ENCODE measurements at regions not wholly inside any gene's neighbourhood (a gene's known extent, or its start where the extent isn't known, plus 50 kb on each side); places are given as distances from the start of the nearest gene placed in this dataset.
"Not testable (repeated sequence)": the region's sequence is repeated elsewhere in the genome, so short reads cannot be mapped to it uniquely, and the experiment has no call there.

DNA sequence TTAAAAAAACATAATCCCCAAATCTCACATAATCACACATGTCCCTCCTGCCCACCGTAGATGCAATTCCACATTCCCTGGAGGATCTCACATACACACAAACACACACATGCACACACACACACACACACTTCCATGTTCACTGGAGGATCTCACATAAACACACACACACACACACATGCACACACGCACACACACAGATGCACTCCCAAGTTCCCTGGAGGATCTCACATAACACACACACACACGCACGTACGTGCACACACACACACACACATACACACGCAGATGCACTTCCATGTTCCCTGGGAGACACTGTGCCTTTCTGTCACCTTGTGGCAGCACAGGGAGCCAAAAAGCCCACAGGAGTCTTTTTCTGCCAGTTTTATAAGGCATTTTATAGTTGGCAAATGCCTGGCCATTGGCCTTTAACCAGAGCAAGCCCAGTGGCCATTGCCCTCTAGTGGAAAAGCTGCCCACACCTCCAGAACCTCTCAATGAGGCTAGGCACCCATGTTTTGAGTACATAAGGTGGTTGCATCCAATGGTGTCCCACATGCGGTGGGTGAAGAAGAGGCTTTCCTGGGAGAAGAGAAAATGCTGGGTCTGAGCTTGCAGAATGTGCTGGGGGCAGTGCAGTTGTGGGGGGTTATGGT lies 115.4 kb upstream of the ACBD5 start:
- DNase-seq, result no peak
- intact Hi-C loops (cut with DNase I), result loop anchor here (5.0 kb wide), 1 partner anchor 464 kb away; no protein-coding TSS in a partner anchor

DNA sequence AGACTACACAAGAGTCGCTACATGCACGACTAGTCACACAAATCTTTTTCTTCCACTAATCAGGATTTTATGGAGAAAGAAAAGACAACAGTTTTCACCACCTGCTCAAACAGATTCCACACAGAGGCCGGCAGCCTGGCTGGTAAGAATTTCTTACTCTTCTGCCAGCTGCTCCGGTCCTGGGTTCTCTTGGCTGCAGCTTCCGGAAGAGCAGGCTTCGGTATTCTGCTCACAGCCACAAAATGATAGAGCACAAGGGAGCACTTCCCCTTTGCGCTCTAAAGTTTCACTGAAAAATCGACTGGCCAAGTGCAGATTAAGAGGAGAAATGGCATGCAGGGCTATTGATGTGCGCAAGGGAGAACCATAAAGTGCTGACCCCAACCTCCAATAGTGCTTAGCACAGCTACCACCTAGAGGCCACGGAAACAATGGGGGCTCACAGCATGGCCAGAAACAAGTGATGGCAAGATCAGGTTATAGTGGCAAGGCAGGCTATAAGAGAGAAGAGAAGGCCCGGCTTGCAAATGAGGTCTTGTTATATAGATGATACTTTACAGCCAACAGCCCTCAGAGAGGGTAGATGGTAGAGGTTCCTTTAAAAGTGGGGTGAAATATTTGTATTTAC lies 114.2 kb upstream of the ACBD5 start:
- intact Hi-C loops (cut with DNase I), result loop anchor here (5.0 kb wide), 1 partner anchor 462 kb away; no protein-coding TSS in a partner anchor
- peak in 19 of 42 donors; percentile 14 to 51 (median 28) for DNase-seq

DNA sequence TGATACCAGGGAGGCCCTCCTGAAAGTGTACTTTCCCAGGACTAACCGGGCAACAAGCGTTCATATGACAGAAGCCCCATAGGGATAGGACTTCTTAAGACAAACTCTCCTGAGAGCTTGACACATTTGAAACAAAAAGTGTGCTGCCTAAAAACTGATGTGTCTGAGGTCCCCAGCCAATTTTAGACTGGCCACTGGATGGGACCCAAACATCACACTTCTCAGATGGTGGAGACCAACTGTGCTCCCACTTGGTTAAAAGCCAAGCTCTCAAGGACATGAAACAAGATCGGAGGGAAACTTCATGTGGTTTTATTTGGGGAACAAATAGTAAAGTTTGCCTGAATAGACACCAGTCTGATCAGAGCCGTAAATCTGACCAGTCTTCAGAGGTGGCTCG lies 113.5 kb upstream of the ACBD5 start:
- DNase-seq; intact Hi-C loops (cut with DNase I): not testable (repeated sequence)

DNA sequence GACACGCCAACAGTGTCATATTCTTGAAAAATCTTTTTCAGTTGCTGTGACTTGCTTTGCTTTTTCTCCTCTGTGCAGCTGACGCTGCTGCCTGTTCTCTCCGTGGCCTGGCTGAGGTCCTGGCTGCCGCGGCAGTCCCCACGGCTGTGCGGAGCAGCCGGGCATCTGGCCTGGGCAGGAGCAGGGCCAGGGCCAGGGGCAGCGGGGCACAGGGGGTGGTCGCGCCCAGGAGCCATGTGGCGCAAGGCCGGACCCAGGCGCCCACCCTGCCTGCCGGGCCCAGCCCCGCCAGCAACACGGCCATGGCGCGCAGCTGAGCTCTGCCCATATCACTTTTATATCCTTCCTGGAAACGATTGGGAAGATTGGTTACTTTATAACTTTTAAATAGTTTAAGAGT lies 109.4 kb upstream of the ACBD5 start:
- DNase-seq, result no peak
- intact Hi-C loops (cut with DNase I), result no loop called here

DNA sequence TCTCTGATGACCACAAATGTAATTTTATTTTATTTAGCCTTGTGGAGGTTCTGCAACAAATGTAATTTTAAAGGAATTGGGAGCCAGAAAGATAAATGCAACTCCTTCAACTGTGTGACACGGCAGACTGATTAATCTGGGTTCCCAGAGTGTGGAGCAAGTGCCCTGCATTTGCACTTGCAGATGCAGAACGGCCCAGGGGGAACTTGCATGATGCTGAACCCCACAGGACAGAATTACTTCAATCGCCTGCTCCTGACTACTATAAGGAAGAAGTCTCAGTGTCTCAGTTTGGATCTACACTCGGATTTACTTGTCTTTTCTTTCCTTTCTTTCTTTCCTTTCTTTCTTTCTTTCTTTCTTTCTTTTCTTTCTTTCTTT lies 107.2 kb upstream of the ACBD5 start:
- DNase-seq; intact Hi-C loops (cut with DNase I): not testable (repeated sequence)

DNA sequence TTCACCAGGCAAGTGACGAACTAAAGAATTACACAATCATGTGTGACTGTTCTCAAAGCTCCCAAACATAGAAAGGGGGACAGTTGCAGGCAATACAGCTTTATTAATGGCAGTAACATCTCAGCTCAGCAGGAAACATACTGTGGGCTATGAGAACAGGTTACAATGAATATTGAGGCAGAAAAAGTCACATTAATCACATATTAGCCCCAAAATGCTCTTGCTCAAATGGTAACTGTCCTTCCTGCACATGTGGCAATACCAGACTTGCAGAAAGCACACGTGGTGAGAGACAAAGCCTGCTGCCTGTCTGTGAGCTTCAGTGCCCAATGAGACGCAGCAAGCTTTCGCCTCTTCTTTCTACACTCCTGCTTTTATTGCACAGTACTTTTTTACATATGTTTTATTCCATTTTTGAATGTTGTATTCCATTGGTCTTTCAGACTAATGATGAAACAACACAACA lies 104.9 kb upstream of the ACBD5 start:
- intact Hi-C loops (cut with DNase I), result no loop called here
- DNase-seq, result no peak

DNA sequence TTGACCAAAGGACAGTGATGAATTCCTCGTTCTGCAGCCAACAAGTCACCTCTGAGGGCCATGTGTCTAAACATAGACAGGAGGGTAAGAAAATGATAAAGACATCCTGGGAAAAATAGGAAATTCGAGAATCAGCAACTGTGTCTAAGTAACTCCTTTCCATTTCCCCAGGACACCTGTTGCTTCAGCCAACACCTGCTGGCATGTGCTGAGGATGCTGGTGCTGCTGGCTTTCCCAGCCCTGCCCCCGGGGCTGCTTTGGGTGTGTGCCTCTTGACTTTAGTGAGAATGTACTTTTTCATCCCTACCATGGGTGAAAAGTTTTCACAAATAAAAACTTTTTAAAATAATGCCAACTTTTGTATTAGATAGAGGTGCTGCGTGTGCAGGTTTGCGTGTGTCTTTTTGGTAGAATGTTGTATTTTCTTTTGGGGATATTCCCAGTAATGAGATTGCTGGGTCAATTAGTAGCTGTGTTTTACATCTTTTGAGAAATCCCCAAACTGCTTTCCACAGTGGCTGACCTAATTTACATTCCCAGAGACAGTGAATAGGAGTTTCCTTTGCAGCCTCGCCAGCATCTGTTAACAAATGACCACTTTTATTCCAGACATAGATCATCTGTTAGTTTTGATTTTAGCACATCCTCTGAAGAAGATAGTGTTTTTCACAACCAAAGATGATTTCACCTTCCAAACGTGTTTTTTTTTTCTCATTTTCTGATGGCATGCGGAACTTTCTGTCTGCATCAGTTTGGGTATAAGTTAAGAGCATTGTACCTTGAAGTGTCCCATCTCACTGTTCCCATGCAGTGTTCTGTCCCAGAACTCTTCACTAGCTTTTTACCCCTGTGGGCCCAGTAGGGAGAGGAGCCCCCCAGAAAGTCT lies 104.2 kb upstream of the ACBD5 start:
- intact Hi-C loops (cut with DNase I), result no loop called here
- DNase-seq, result no peak

DNA sequence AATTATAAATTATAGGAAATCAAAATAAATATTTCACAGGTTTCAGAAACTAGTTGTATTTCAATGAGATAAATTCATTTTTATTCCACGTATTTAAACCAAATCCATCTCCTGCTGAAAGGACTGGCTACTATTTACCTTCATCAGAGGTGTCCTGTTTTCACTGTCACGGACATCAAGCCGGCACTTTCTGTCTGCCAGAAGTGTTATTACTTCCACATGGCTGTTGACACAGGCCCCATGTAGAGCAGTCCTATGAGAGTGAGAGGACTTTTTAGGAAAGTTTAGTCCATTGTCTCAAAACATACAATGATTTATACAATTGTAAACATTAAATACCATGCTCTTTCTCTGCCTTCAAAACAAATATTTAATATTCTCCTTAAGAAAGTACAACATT lies 100.4 kb upstream of the ACBD5 start:
- no peak for DNase-seq
- intact Hi-C loops (cut with DNase I), result no loop called here

DNA sequence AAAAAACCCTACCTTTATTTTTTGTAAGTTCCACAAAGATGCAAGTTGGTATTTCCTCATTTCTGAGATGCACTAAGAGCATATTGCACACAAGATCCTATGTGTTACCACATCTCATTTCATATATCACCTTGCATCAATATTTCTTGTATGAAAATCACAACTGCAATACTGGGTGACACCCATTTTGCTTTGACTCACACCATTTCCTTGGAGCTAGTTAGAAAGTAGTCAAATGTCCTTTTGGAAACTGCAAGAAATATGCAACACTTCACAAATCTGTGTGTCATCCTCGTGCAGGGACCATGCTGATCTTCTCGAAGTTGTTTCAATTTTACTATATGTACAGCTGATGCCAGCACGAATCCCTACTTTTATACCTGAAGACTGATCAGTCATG lies 94.6 kb upstream of the ACBD5 start:
- intact Hi-C loops (cut with DNase I); DNase-seq: not testable (repeated sequence)

DNA sequence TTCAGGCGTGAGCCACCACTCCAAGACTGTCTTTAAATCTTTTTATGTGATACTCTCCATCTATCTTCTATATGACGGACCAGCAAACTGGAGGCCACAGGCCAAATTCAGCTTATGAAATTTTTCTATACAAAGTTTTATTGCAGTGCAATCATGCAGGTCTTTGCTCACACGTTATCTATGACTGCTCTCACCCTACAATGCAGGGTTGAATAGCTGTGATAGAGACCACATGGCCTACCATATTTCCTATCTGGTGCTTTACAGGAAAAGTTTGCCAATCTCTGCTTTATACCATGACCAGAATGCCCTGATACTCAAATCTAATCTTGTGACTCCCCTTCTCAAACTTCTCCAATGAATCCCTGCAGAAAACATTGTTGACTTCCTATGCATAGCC lies 89.5 kb upstream of the ACBD5 start:
- DNase-seq, result no peak
- intact Hi-C loops (cut with DNase I), result no loop called here

DNA sequence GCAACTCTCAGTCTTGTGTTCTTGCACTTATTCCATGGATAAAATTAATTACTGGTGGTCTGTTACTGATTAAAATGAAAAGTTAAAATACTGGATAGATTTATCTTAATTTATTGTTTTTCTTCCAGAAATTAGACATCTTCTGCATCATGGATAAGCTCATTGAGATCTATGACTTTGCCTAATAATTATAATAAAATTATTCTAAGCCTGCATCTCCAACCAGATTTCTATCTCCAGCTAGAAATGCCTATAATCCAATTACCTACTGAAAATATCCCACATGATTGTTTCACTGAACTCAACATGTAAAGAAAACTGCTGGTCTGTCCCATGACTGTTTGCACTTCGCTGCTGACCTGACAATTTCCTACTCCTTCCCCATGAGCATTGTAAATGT lies 88.3 kb upstream of the ACBD5 start:
- DNase-seq, result no peak

DNA sequence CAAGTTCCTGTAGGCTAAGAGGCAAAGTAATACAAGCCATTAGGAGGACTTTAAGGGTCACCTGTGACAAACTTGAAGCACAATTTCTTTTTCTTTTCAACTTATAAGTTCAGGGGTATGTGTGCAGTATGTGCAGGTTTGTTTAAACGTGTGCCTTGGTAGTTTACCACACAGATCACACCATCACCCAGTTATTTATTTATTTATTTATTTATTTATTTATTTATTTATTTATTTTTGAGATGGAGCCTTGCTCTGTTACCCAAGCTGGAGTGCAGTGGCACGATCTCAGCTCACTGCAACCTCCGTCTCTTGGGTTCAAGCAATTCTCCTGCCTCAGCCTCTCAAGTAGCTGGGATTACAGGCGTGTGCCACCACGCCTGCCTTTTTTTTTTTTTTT lies 86.2 kb upstream of the ACBD5 start:
- intact Hi-C loops (cut with DNase I); DNase-seq: not testable (repeated sequence)

More for the DNA sequence above, 88.3 kb upstream of the ACBD5 start:
- intact Hi-C loops (cut with DNase I), result no loop called here

DNA sequence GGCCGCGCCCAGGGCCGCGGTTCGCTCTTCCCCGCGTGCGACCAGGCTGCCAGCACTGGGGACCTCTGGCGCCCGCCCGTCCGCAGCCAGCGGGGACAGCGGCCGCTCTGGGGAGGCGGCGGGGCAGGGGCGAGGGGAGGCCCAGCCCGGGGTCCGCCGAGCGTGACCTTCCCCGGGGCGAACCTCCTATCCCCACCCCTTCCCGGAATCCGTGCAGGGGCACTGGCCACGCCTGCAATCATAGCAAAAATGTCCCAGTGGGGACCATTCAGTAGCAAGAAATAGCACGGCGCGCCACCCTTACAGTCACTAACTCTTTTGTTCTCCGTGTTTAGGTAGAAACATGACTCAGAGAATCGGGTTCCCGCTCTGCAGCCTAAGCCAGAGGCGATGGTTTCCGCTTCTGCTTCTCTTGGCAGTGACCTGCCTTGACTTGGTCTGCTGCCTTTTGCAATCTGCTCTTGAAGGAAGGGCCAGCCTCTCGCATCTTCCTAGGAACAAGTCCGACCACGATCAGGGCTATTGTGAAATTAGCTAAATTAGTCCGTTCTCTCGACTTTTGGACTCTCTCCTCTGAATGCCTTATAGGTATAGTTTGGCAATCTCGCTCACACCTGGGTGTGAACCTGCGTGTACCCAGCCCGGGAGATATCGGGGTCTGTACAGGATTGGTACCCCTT lies 79.3 kb upstream of the ACBD5 start:
- DNase-seq, result peak in 40 of 42 donors; percentile 7 to 80 (median 42)
- intact Hi-C loops (cut with DNase I), result no loop called here

DNA sequence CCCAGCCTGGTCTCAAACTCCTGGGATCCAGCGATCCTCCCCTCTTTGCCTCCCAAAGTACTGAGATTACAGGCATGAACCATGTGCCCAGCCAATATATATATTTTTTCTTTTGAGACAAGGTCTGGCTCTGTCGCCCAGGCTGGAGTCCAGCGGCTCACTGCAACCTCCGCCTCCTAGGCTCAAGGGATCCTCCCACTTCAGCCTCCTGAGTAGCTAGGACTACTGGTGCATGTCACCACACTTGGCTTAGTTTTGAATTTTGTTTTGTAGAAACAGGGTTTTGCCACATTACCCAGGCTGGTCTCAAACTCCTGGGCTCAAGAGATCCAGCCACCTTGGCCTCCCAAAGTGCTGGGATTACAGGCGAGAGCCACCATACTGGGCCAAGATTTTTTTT lies 78.5 kb upstream of the ACBD5 start:
- intact Hi-C loops (cut with DNase I); DNase-seq: not testable (repeated sequence)

DNA sequence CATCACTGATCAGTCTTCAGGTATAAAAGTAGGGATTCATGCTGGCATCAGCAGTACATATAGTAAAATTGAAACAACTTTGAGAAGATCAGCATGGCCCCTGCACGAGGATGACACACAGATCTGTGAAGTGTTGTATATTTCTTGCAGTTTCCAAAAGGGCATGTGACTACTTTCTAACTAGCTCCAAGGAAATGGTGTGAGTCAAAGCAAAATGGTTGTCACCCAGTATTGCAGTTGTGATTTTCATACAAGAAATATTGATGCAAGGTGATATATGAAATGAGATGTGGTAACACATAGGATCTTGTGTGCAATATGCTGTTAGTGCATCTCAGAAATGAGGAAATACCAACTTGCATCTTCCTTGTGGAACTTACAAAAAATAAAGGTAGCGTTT lies 74.5 kb upstream of the ACBD5 start:
- DNase-seq; intact Hi-C loops (cut with DNase I): not testable (repeated sequence)

DNA sequence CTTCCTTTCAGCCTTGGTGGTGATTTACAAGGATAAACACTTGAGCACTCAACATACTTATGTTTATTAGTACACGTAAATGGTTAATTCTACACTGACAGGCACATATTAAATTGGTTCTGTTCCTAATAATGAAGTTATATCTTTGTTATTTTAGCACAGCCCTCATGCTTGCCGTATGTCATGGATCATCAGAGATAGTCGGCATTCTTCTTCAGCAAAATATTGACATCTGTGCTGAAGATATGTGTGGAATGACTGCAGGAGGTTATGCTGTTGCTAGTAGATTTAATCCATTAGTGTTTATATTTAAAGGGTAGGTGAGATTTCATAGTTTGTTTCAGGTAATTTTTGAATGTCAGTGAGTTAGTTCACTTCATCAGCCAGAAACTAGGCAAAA lies 73.0 kb upstream of the ACBD5 start:
- DNase-seq; intact Hi-C loops (cut with DNase I): not testable (repeated sequence)

DNA sequence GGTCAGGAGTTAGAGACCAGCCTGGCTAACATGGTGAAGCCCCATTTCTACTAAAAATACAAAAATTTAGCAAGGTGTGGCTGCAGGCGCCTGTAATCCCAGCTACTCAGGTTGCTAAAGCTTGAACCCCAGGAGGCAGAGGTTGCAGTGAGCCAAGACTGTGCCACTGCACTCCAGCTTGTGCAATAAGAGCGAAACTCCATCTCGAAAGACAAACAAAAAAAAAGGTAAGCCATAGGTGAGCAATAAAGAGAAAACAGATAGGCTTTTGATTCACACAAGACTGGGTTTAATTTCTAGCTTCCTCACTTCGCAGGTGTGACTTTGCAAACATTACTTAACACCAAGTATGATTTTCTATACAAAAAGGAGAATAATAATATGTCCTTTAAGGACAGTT lies 72.3 kb upstream of the ACBD5 start:
- no peak for DNase-seq
- intact Hi-C loops (cut with DNase I), result no loop called here

DNA sequence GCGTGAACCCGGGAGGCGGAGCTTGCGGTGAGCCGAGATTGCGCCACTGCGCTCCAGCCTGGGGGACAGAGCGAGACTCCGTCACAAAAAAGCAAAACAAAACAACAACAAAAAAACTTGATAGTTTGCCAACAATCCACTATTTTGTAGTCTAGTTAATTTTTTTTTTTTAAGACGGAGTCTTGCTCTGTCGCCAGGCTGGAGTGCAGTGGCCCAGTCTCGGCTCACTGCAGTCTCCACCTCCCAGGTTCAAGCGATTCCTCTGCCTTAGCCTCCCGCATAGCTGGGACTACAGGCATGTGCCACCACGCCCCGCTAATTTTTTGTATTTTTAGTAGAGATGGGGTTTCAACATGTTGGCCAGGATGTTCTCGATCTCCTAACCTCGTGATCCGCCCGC lies 71.2 kb upstream of the ACBD5 start:
- DNase-seq; intact Hi-C loops (cut with DNase I): not testable (repeated sequence)

DNA sequence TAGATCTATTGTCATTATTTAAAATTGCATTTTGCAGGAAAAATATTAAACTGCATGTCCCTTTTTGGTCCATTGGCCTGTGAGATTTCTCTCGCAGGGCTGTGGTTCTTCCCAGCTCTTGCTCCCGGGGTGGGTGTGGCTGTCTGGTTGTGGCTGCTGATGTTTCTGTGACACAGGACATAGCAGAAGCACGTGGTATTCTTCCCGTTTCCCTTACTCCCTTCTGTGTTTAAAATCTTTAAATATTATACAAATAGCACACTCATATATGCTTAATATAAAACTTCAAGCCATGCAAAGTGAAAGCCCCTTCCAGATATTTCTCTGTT lies 57.9 kb upstream of the ACBD5 start:
- intact Hi-C loops (cut with DNase I), result not testable (repeated sequence)
- peak in 1 of 42 donors; percentile 11 for DNase-seq
